HUES6 (cell line): ENCODE measurements at regions not wholly inside any gene's neighbourhood (a gene's known extent, or its start where the extent isn't known, plus 50 kb on each side); places are given as distances from the start of the nearest gene placed in this dataset.
A peak's percentile ranks its signal among the peaks of the same experiment; 100 is the strongest.

Source experiments
- H3K27ac ChIP-seq: 2 replicates; pipeline ENCODE4 v1.7.0; 2013; ENCODE audit warnings: low read depth, mild to moderate bottlenecking, low read length, inconsistent platforms
- H3K27me3 ChIP-seq: 2 replicates; pipeline ENCODE4 v1.6.1; 2013; ENCODE audit warnings: low read length; ENCODE audit not compliant: control insufficient read depth, insufficient read depth
- H3K36me3 ChIP-seq: 2 replicates; pipeline ENCODE4 v1.6.1; 2013; ENCODE audit warnings: low read length; ENCODE audit not compliant: control insufficient read depth, insufficient read depth
- H3K4me1 ChIP-seq: 2 replicates; pipeline ENCODE4 v1.6.1; 2013; ENCODE audit warnings: low read length; ENCODE audit not compliant: control insufficient read depth, insufficient read depth
- H3K4me3 ChIP-seq: 2 replicates; pipeline ENCODE4 v1.5.1; 2013; ENCODE audit warnings: low read depth, low read length
- H3K9ac ChIP-seq: one replicate; pipeline ENCODE4 v1.6.1; 2013; ENCODE audit warnings: mild to moderate bottlenecking, low read length
- H3K9me3 ChIP-seq: 2 replicates; pipeline ENCODE4 v1.6.1; 2013; ENCODE audit warnings: low read depth, low read length; ENCODE audit not compliant: control insufficient read depth, insufficient read depth

DNA sequence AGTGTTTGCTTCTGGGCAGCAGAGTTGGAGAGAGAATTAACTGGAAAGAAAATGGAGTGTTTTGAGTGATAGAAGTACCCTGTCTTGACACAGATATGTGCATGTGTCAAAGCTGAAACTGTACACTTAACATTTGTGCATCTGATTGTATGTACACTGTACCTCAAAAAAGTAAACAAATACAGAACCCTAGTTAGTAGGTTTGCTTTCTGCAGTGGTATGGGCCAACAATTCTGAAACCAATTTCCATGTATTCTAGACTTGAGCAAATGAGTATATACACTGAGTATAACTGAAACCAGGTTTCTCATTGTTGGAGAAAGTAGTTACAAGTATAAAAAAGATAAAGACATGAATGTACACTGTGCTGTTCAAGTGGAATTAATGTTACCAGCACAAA, 52.4 kb downstream of the ELAPOR2 start:
- Histone ChIP-seq H3K9me3 (no peaks in the 10 kb centered on the region), H3K27ac (0 out of 2 replicates have a peak overlapping the region, but pooled peaks have one; percentile 21), H3K9ac (no peak overlapping the region), H3K36me3 (no peaks in the 10 kb centered on the region), H3K4me3 (no peak overlapping the region), H3K4me1 (peaks cover 15% of the 10 kb centered on the region), H3K27me3 (no peaks in the 10 kb centered on the region)

DNA sequence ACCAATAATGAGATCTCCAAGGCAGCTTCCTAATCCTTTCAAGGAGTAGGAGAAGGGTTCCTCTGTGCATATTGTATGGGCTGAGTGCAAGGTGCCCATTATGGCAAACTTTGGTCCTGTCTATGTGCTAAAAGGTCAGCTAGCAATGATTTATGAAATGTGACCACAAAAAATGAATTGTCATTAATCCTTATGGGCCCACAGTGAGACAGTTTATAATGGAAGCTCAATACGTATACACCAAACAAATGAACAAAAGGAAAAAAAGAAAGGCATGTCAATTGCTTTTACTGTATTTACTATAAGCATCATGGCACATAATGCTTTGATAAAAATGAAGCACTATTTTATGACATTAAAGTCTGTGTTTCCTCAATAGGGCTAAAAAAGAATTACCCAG, 54.5 kb downstream of the ELAPOR2 start:
- Histone ChIP-seq H3K27me3 (no peaks in the 10 kb centered on the region), H3K4me1 (peaks cover 28% of the 10 kb centered on the region), H3K27ac (no peak overlapping the region), H3K36me3 (no peaks in the 10 kb centered on the region), H3K9ac (no peak overlapping the region), H3K9me3 (no peaks in the 10 kb centered on the region), H3K4me3 (no peak overlapping the region)

DNA sequence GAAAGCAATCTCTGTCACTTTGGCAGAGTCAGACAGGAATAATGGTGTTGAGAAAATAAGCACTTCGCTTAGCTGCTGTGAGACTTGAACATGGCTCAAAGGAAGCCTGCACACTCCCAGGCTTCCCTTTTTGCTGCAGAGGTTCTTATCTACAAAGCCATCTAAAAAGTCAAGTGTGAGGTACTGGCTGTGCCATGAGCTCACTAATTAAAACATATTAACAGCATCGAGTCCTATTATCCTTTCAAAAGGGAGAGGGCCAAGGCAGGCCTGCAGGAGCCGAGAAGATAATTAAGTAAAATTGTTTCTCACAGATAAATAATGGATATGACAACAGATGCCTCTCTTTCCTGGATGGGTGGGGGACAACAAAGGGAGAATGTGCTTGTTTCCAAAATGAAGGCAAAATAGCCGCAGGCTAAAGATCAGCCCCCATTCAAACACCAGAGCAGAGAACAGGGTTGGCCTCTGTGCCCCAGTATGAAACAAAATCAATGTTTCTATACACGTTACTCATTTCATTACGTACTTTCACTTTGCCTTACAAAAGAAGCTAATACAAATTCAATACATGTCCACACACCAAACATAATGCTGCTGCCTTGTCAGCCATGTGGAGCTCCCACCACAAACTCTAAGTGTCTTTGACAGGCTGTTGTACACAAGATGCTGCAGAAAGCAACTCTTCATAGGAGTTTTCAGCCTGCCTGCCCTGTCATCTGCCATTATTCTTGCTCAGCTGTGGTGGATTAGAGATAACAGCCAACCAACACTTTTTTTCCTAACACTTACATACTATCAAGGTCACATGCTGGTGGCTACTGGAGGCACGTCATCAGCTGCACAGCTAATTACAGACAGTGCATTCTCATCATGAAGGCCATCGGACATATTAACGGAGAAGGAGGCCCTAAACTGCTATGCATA, 55.3 kb downstream of the ELAPOR2 start:
- no peaks in the 10 kb centered on the region for H3K27me3 ChIP-seq
- no peak overlapping the region for H3K4me3 ChIP-seq
- H3K9me3 ChIP-seq, result no peaks in the 10 kb centered on the region
- H3K27ac ChIP-seq, result no peak overlapping the region
- peaks cover 30% of the 10 kb centered on the region for H3K4me1 ChIP-seq
- no peaks in the 10 kb centered on the region for H3K36me3 ChIP-seq
- no peak overlapping the region for H3K9ac ChIP-seq

DNA sequence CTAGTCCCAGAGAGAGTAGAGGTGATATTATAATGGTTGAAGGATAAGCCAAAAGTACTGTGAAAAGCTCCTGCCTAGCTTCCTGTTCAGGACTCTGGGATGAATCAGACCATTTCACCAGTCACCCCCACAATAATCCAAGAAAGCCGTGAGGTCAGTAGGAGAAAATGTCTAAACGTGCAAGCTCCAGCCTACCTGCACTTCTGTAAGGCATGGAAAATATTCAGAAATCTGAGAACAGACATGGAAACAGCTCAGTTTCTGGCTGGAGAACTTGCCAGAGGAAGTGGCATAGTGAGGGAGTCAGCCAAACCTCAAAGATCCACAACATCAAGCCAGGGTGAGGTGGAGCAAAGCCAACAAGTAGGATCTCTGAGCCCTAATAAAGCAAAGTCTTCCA, 58.2 kb downstream of the ELAPOR2 start:
- H3K9me3 ChIP-seq, result no peaks in the 10 kb centered on the region
- no peaks in the 10 kb centered on the region for H3K27me3 ChIP-seq
- H3K9ac ChIP-seq, result no peak overlapping the region
- H3K27ac ChIP-seq, result no peak overlapping the region
- no peaks in the 10 kb centered on the region for H3K36me3 ChIP-seq
- peaks cover 30% of the 10 kb centered on the region for H3K4me1 ChIP-seq
- H3K4me3 ChIP-seq, result no peak overlapping the region

DNA sequence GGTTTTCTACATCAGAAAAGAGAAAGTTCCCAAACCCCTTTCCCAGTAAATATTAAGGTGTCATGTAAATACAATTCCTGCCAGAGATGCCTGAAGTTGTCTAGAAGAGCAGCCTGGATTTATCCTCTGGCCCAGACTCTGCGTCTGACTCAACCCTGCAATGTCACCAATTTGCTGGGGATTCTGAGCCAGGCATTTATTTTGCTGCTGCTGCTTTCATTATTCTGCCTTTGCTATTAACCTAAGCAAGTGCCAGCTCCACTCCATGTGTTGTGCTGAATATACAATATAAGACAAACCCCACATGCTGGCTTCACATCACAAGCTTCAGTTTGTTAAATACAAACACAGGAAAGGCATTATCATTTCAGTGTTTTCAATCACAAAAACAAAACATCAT, 59.1 kb downstream of the ELAPOR2 start:
- no peak overlapping the region for H3K4me3 ChIP-seq
- no peaks in the 10 kb centered on the region for H3K27me3 ChIP-seq
- no peak overlapping the region for H3K27ac ChIP-seq
- no peaks in the 10 kb centered on the region for H3K9me3 ChIP-seq
- no peaks in the 10 kb centered on the region for H3K36me3 ChIP-seq
- H3K9ac ChIP-seq, result no peak overlapping the region
- H3K4me1 ChIP-seq, result peaks cover 30% of the 10 kb centered on the region

DNA sequence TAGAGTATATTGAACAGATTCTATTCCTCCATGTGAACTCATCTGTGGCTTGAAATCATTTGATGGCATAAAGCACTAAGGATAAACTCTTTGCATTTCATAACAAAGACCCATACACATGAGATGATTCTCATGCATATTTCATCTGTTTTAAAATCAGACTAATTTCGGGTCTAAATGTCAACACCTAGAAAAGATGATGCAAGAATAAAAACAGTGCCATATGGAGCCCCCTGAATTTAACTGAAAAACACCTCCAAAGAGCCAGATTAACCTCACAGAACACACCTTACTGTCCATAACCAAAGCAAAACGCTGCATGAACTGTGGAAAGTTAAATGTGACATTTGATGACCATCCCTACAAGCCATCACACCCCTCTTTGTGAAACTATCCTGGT, 59.7 kb downstream of the ELAPOR2 start:
- no peak overlapping the region for H3K4me3 ChIP-seq
- no peaks in the 10 kb centered on the region for H3K9me3 ChIP-seq
- no peaks in the 10 kb centered on the region for H3K27me3 ChIP-seq
- peaks cover 27% of the 10 kb centered on the region for H3K4me1 ChIP-seq
- H3K36me3 ChIP-seq, result no peaks in the 10 kb centered on the region
- no peak overlapping the region for H3K27ac ChIP-seq
- no peak overlapping the region for H3K9ac ChIP-seq

DNA sequence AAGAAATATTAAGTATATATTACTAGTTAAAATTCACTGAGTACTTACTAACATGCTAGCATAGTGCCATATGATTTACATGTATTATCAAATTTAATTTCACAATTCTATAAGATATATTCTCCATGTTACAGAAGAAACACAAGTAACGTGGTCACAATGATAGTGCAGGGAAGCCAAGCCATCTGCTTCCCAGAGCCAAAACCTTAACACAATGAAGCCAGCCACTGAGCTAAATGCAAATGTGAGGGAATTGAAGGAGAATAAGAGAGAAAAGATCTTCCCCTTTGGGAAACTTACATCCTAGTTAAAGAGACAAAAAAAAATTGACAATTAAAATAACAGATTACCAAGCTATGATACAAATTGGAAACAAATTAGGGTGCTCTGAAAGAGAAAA, 63.6 kb downstream of the ELAPOR2 start:
- Histone ChIP-seq H3K4me1 (peaks cover 10% of the 10 kb centered on the region), H3K36me3 (no peaks in the 10 kb centered on the region), H3K27me3 (no peaks in the 10 kb centered on the region), H3K27ac (no peak overlapping the region), H3K9ac (no peak overlapping the region), H3K4me3 (no peak overlapping the region), H3K9me3 (no peaks in the 10 kb centered on the region)

DNA sequence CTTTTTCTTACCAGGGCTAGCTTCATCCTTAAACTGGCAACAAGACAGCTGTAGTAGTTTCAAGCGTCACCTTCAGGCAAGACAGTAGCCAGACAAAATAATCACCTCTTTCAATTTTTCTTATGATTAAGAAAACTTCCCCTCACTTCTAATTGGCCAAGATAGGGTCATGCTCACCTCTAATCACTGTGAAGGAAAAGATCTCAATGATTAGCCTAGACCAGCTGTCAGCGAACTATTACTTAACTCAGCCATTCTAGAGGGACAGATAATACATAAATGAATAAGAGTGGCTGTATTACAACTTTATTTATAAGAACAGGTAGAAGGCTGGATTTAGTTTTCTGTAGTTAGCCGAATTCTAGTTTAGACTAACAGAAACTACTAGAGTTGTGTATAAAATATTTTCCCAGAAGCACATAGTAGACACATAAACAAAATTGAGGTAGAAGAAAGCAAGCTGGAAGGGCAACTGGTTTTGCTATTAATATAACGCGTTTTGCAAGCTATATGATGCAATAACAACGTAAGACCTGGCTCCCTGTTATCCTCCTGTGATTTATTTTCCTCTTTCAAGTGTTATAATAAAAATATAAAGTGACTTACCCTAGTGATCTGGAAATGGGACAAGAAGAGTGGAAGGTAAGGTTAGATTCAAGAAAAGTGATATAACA, 64.3 kb downstream of the ELAPOR2 start:
- Histone ChIP-seq H3K27ac (no peak overlapping the region), H3K9ac (no peak overlapping the region), H3K4me3 (no peak overlapping the region), H3K4me1 (peaks cover 4% of the 10 kb centered on the region; the same call in 1 of the 2 replicates), H3K27me3 (no peaks in the 10 kb centered on the region), H3K9me3 (no peaks in the 10 kb centered on the region), H3K36me3 (no peaks in the 10 kb centered on the region)

DNA sequence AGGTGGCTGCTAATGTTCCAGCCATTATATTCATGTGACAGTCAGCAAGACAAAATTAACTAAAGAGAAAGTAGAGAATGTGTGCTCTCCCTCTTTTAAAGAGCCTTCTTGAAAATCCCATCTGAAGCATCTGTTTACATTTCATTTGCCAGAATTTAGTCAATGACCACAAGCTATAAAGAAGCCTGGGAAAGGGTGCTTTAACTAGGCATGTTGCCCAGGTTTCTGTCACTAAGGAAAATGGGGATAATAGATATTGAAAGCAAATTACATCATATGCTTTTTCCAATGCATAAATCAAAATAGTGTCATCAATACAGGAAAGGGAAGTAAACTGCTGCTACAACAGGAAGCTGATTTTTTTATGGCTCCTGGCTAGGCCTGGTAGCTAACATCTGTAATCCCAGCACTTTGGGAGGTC, 67.7 kb downstream of the ELAPOR2 start:
- no peak overlapping the region for H3K4me3 ChIP-seq

DNA sequence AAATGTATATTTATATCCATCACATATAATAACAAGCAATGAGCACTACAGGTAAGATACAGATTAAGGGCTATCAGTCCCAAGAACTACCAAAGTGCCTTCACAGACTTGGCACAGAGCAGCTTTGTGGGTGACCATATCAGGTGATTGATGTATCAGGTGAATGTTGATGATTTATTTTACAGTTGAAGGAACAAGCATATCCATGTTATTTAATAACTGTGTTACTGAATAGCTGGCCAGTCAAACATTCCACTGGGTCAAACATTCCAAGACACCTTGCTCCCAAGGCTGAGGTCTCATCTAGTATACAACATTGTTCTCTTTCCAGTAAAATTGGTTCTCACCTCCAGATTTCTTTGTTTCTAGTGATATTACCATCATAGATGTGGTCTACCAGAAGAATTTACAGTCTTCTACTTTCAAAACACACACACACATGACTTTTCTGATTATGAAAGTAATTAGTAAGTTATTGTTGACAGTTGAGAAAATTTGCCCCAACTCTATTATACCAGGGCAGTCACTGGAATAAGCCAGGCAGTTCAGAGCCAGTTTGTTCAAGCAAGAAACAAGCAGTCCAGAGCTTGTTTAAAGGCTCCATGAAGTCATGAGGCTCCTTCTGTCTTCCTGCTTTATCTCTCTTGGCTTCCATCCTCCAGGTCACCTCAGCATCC, 68.2 kb downstream of the ELAPOR2 start:
- H3K27me3 ChIP-seq, result no peaks in the 10 kb centered on the region
- peaks cover 2% of the 10 kb centered on the region; the same call in 1 of the 2 replicates for H3K9me3 ChIP-seq
- no peaks in the 10 kb centered on the region; the same call in 1 of the 2 replicates for H3K4me1 ChIP-seq
- H3K9ac ChIP-seq, result no peak overlapping the region
- H3K36me3 ChIP-seq, result no peaks in the 10 kb centered on the region
- no peak overlapping the region for H3K27ac ChIP-seq
- no peak overlapping the region for H3K4me3 ChIP-seq

More for the DNA sequence above, 67.7 kb downstream of the ELAPOR2 start:
- Histone ChIP-seq H3K27me3 (no peaks in the 10 kb centered on the region), H3K27ac (no peak overlapping the region), H3K9me3 (peaks cover 2% of the 10 kb centered on the region; the same call in 1 of the 2 replicates), H3K9ac (no peak overlapping the region), H3K36me3 (no peaks in the 10 kb centered on the region), H3K4me1 (no peaks in the 10 kb centered on the region; the same call in 1 of the 2 replicates)
